ENCODE measurements at regions not wholly inside any gene's neighbourhood (a gene's known extent, or its start where the extent isn't known, plus 50 kb on each side); places are given as distances from the start of the nearest gene placed in this dataset.

- no peaks in the 10 kb centered on the region for H3K79me2 ChIP-seq (replicated peaks; ENCODE audit: insufficient read depth)
- H3K4me2 ChIP-seq: no peak overlapping the region
- H2AFZ ChIP-seq: peak overlapping the region; percentile 2; the same call in 1 of the 2 replicates
- no peaks in the 10 kb centered on the region for H4K20me1 ChIP-seq (replicated peaks; ENCODE audit: insufficient read depth)
- H3K27ac ChIP-seq (ENCODE audit: low read depth): no peak overlapping the region
- H3K4me3 ChIP-seq: no peak overlapping the region
- Mint-ChIP-seq H3K36me3 (ENCODE audit: low read depth) (no peaks in the 10 kb centered on the region), H3K27ac (no peak overlapping the region), H3K4me3 (no peak overlapping the region), H3K9me3 (no peaks in the 10 kb centered on the region), H3K4me1 (peaks cover 7% of the 10 kb centered on the region), H3K27me3 (ENCODE audit: insufficient read depth, low read depth, poor library complexity) (peaks cover 5% of the 10 kb centered on the region)
- H3K36me3 ChIP-seq (ENCODE audit: insufficient read depth): no peaks in the 10 kb centered on the region
- peaks cover 19% of the 10 kb centered on the region; the same call in 1 of the 2 replicates for H3K9me2 ChIP-seq (ENCODE audit: insufficient read depth)
- no peaks in the 10 kb centered on the region for H3F3A ChIP-seq (replicated peaks; ENCODE audit: low read depth)
- 0 out of 2 replicates have a peak, but pooled peaks cover 7% of the 10 kb centered on the region for H3K4me1 ChIP-seq (ENCODE audit: insufficient read depth)
- TF ChIP-seq EZH2 (IDR thresholded peaks at IDR 0.05; ENCODE audit: low read depth, unreplicated experiment): no peak
- TF ChIP-seq EZH2phosphoT487 (IDR thresholded peaks at IDR 0.05; ENCODE audit: unreplicated experiment): no peak
- TF ChIP-seq REST (IDR thresholded peaks at IDR 0.05; ENCODE audit: unreplicated experiment): no peak
- no peak for TF ChIP-seq NANOG (IDR thresholded peaks at IDR 0.05; ENCODE audit: borderline replicate concordance)
- no peak for TF ChIP-seq CREB1 (CRISPR knock-in tag; IDR thresholded peaks at IDR 0.05; ENCODE audit: low read depth)
- DNase-seq (ENCODE audit: low spot score): no peak
- ATAC-seq: no peak
- peaks cover 3% of the 10 kb centered on the region; the same call in 1 of the 2 replicates for H3K27me3 ChIP-seq (ENCODE audit: insufficient read depth)
Measured at GRCh38 chr5:73393611-73394489, 54.7 kb downstream of the FOXD1 start.

GRCh38 chr5:73392775-73393174 lies 55.8 kb downstream of the FOXD1 start:
- Histone ChIP-seq H4K20me1 (replicated peaks; ENCODE audit: insufficient read depth) (no peaks in the 10 kb centered on the region), H3K4me2 (no peak overlapping the region), H2AFZ (peak overlapping the region; percentile 78), H3K9me2 (ENCODE audit: insufficient read depth) (peaks cover 19% of the 10 kb centered on the region; the same call in 1 of the 2 replicates), H3K27me3 (ENCODE audit: insufficient read depth) (peaks cover 8% of the 10 kb centered on the region; the same call in 1 of the 2 replicates), H3F3A (replicated peaks; ENCODE audit: low read depth) (no peaks in the 10 kb centered on the region), H3K36me3 (ENCODE audit: insufficient read depth) (no peaks in the 10 kb centered on the region), H3K4me3 (no peak overlapping the region), H3K4me1 (ENCODE audit: insufficient read depth) (0 out of 2 replicates have a peak, but pooled peaks cover 10% of the 10 kb centered on the region), H3K27ac (ENCODE audit: low read depth) (no peak overlapping the region), H3K79me2 (replicated peaks; ENCODE audit: insufficient read depth) (no peaks in the 10 kb centered on the region)
- H3K36me3 Mint-ChIP-seq (ENCODE audit: low read depth): no peaks in the 10 kb centered on the region
- DNase-seq (ENCODE audit: low spot score) (no peak), ATAC-seq (no peak)
- H3K4me1 Mint-ChIP-seq: peaks cover 7% of the 10 kb centered on the region
- no peak overlapping the region for H3K4me3 Mint-ChIP-seq
- H3K27ac Mint-ChIP-seq: no peak overlapping the region
- no peaks in the 10 kb centered on the region for H3K9me3 Mint-ChIP-seq
- H3K27me3 Mint-ChIP-seq (ENCODE audit: insufficient read depth, low read depth, poor library complexity): peaks cover 7% of the 10 kb centered on the region
- TF ChIP-seq ZNF114 (CRISPR knock-in tag; IDR thresholded peaks at IDR 0.05) (no peak), NANOG (IDR thresholded peaks at IDR 0.05; ENCODE audit: borderline replicate concordance) (no peak), EZH2 (IDR thresholded peaks at IDR 0.05; ENCODE audit: low read depth, unreplicated experiment) (no peak), ZNF462 (CRISPR knock-in tag; IDR thresholded peaks at IDR 0.05) (no peak), CTCF (conservative IDR thresholded peaks at IDR 0.05; ENCODE audit: low read depth in 2 of 2) (no peak)
